ENCODE measurements at regions not wholly inside any gene's neighbourhood (a gene's known extent, or its start where the extent isn't known, plus 50 kb on each side); places are given as distances from the start of the nearest gene placed in this dataset.

DNA sequence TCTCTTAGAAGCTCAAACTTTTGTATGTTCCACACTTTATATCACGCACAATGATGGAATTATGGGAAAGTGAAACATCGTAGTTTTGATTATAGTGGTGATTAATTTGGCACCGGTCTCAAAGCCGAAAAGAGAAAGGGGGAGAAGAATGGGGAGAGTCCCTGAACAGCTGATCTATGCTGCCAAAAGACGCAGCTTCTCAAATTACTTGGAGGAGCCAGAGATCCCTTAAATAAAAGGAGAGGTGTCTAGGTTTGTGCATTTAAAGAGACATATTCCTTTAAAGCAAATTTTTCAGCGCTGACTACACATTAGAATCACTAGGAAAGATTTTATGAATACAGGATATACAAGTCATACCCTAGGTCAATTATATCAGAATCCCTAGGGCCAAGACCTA lies 599.6 kb upstream of the ADAMTS5 start:
- TF ChIP-seq ZFX (IDR thresholded peaks at IDR 0.05) (no peak), CTCF (conservative IDR thresholded peaks at IDR 0.05) (no peak)
- no peak overlapping the region for H3K27ac ChIP-seq

DNA sequence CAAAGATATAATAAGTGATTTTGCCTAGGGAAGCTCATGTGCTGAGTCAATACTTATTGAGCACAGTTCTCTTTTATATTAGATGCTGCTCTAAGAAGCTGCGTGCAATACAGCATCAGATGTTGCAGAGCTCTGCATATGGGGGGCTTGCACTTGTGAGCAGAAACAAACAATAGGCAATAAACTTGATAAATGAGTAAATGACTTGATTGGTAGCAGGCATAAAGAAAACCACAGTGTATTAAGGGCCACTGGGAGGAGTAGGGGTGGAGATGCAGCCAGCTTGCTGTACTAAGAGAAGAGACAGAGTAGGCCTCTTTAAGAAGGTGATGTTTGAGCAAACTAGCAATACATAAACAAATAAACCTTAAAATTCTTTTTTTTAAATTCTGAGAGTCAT lies 598.5 kb upstream of the ADAMTS5 start:
- TF ChIP-seq ZFX (IDR thresholded peaks at IDR 0.05) (no peak), CTCF (conservative IDR thresholded peaks at IDR 0.05) (no peak)
- H3K27ac ChIP-seq = no peak overlapping the region

- TF ChIP-seq ZFX (IDR thresholded peaks at IDR 0.05) (no peak), CTCF (conservative IDR thresholded peaks at IDR 0.05) (peak; percentile 87)
- no peak overlapping the region for H3K27ac ChIP-seq
Observed at GRCh38 chr21:27564684-27565301, 597.9 kb upstream of the ADAMTS5 start.

GRCh38 chr21:27562303-27562702 lies 595.4 kb upstream of the ADAMTS5 start:
- H3K27ac ChIP-seq = no peak overlapping the region
- TF ChIP-seq ZFX (IDR thresholded peaks at IDR 0.05) = no peak
- no peak for TF ChIP-seq CTCF (conservative IDR thresholded peaks at IDR 0.05)

DNA sequence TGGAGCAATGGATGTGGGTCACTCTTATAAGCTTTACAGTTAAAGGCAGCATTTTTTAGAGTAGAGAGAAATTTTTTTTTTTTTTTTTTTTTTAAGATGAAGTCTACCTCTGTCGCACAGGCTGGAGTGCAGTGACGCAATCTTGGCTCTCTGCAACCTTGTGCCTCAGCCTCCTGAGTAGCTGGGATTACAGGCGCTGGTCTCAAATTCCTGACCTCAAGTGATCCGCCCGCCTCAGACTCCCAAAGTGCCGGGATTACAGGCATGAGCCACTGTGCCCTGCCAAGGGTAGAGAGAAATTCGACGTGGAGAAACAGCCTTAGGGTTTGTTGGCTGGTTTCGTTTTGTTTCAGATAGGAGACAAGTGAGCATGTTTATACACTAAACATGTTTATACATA lies 594.2 kb upstream of the ADAMTS5 start:
- TF ChIP-seq ZFX (IDR thresholded peaks at IDR 0.05) (no peak), CTCF (conservative IDR thresholded peaks at IDR 0.05) (no peak)
- H3K27ac ChIP-seq = no peak overlapping the region

- no peak for TF ChIP-seq CTCF (conservative IDR thresholded peaks at IDR 0.05)
- TF ChIP-seq ZFX (IDR thresholded peaks at IDR 0.05) = no peak
- H3K27ac ChIP-seq = no peak overlapping the region
Observed at GRCh38 chr21:27557356-27557755, 590.5 kb upstream of the ADAMTS5 start.

GRCh38 chr21:27555996-27556395 lies 589.1 kb upstream of the ADAMTS5 start:
- no peak for TF ChIP-seq CTCF (conservative IDR thresholded peaks at IDR 0.05)
- no peak for TF ChIP-seq ZFX (IDR thresholded peaks at IDR 0.05)
- no peak overlapping the region for H3K27ac ChIP-seq
